Thymus (tissue), 11 donors: ENCODE measurements at regions not wholly inside any gene's neighbourhood (a gene's known extent, or its start where the extent isn't known, plus 50 kb on each side); places are given as distances from the start of the nearest gene placed in this dataset.

Source experiments
- DNase-seq, 9 donors: peaks; one replicate each; pipeline ENCODE4 v3.0.0-alpha.2; 2013; ENCODE audit warnings: low spot score in 9 of 9, low read depth in 6 of 9, missing footprints in 1 of 9
- H3K27ac ChIP-seq, 2 donors: one replicate each; pipeline ENCODE4 v1.5.1; 2013; ENCODE audit warnings: control low read depth in 1 of 2, low read depth in 1 of 2, low read length in 1 of 2, mild to moderate bottlenecking in 1 of 2, moderate library complexity in 1 of 2
- H3K27me3 ChIP-seq, 2 donors: one replicate each; pipeline ENCODE4 v1.5.1; 2013; ENCODE audit warnings: low read length in 1 of 2; ENCODE audit not compliant: control insufficient read depth in 2 of 2, insufficient read depth in 1 of 2
- H3K36me3 ChIP-seq, 2 donors: one replicate each; pipeline ENCODE4 v1.5.1; 2013; ENCODE audit warnings: low read length in 1 of 2, mild to moderate bottlenecking in 1 of 2, moderate library complexity in 1 of 2; ENCODE audit not compliant: control insufficient read depth in 2 of 2, insufficient read depth in 2 of 2
- H3K4me1 ChIP-seq, 2 donors: one replicate each; pipeline ENCODE4 v1.5.1; 2013; ENCODE audit warnings: low read length in 2 of 2; ENCODE audit not compliant: control insufficient read depth in 2 of 2, insufficient read depth in 2 of 2
- H3K4me3 ChIP-seq, 2 donors: one replicate each; pipeline ENCODE4 v1.5.1; 2013; ENCODE audit warnings: low read length in 2 of 2, control low read depth in 1 of 2, mild to moderate bottlenecking in 1 of 2
- H3K9me3 ChIP-seq, 2 donors: one replicate each; pipeline ENCODE4 v1.5.1; 2013; ENCODE audit warnings: low read length in 1 of 2, mild to moderate bottlenecking in 1 of 2; ENCODE audit not compliant: control insufficient read depth in 2 of 2, insufficient read depth in 1 of 2
- WGBS: extraction: QIAGEN DNeasy Blood & Tissue Kit; methylation state at CpG from one replicate; pipeline ENCODE4 v1.1.7; 2013; 5-methylcytosine and 5-hydroxymethylcytosine counted together
- donor health status: healthy.

DNA sequence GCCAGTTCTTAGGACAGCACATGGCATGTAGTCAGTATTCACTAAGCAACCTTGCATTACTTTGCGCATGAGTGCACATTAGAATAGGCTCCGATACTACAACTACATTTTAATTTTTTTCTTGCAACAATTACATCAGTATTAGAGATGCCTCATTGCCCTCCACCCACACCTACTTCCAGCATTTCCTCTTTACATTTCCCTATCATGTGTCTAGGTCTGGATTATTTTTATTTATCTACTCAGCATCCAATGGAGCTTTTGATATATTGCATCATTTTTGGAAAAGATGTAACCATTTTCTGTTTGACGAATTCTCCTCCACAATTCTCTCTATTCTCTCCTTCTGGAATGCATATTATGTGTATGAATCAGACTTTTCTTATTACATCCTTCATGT is 258.2 kb upstream of the GLI3 start:
- H3K4me1 ChIP-seq, result no peaks in the 10 kb centered on the region
- peaks cover 0 to 8% of the 10 kb centered on the region in 2 donors for H3K27me3 ChIP-seq
- no peaks in the 10 kb centered on the region for H3K36me3 ChIP-seq
- H3K27ac ChIP-seq, result no peak overlapping the region
- no peak for DNase-seq
- H3K9me3 ChIP-seq, result no peaks in the 10 kb centered on the region
- H3K4me3 ChIP-seq, result no peak overlapping the region
- 94% methylated on average over 3 of the region's 3 CpGs for WGBS

DNA sequence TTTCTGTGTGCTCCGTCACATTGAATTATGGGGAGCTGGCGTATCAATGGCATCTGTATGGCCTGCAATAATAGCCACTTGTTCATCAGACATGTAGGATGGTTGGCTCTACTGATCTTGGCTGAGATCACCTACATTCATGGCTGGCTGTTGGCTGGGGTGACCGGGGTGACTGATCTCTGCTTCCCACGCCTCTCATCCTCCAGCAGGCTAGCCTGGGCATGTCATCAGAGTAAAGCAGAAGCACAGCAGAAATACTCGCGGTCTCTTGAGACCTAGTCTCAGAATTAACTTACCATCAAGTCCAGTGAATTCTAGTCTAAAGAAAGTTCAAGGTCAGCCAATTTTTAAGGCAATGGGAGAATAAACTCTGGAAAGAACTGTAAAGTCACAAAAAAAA is 257.7 kb upstream of the GLI3 start:
- no peak for DNase-seq
- Histone ChIP-seq H3K27ac (no peak overlapping the region), H3K4me1 (no peaks in the 10 kb centered on the region), H3K9me3 (no peaks in the 10 kb centered on the region), H3K36me3 (no peaks in the 10 kb centered on the region), H3K4me3 (no peak overlapping the region), H3K27me3 (peaks cover 0 to 8% of the 10 kb centered on the region in 2 donors)
- WGBS, result 83% methylated on average over 6 of the region's 6 CpGs

DNA sequence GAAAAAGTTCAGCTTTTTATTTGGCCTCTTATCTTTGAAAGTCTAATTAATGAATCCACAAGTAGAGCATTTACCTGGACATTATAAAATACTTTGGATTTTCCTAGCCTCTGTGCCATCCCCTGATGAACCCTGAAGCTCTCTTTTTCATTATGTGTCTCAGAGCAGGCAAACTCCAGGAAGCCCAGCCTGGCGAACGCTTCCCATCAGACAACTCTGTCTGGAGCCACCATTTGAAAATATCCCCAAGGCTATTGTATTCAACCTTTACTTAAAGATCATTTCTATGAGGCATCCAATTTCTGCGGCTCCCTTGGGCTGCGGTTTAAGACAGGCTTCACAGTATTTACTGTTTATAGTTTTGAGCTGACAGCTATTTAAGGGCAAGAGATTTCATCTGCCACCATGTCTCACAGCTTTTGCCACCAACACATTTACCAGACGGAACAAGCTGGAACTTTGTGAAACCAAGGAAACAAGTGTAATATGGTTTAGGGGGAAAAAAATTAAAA is 257.2 kb upstream of the GLI3 start:
- Histone ChIP-seq H3K4me3 (no peak overlapping the region), H3K4me1 (no peaks in the 10 kb centered on the region), H3K36me3 (no peaks in the 10 kb centered on the region), H3K9me3 (no peaks in the 10 kb centered on the region), H3K27ac (no peak overlapping the region), H3K27me3 (peaks cover 0 to 8% of the 10 kb centered on the region in 2 donors)
- WGBS, result 93% methylated on average over 5 of the region's 5 CpGs
- DNase-seq, result no peak

DNA sequence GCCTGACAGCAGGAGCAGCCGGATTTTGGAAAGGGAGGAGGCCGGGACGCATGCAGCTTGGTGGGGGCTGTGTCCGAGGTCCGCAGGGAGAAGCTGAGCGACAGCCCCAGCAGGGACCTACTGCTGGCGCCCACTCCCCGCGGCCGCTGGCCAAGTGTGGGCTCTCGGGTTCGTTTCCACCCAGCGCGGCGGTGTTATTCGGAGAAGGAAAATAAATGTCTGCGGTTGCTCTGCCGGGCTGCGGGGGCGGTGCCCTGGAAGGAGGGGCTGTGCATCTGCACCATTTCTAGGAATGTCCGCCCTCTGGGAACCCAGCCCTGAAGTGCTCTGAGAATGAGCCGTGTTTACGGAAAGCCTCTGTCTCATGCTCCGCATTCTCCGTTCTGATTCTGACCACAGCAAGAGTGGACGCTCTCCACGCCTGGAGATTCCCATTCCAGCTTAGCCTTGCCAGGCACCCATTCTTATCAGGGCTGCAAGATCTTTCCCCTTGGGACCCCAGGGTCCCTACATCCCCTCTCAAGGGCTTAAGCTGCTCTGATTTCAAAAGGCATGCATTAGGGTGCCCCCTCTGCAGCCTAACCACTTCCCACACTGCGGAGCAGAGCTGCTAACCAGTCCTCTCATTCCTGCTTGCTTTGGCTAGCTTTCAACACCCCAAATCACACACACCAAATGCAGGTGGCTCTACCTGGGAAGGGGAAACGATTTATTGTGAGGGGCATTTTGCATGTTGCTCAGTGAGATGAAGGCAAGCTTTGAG is 256.6 kb upstream of the GLI3 start:
- peaks cover 0 to 8% of the 10 kb centered on the region in 2 donors for H3K27me3 ChIP-seq
- WGBS, result 9% methylated on average over 29 of the region's 29 CpGs
- no peak overlapping the region for H3K4me3 ChIP-seq
- DNase-seq, result peak in 2 of 9 donors; percentile 2 to 12
- no peaks in the 10 kb centered on the region for H3K4me1 ChIP-seq
- no peaks in the 10 kb centered on the region for H3K36me3 ChIP-seq
- H3K27ac ChIP-seq, result peak overlapping the region in 1 of 2 donors; percentile 17
- no peaks in the 10 kb centered on the region for H3K9me3 ChIP-seq

DNA sequence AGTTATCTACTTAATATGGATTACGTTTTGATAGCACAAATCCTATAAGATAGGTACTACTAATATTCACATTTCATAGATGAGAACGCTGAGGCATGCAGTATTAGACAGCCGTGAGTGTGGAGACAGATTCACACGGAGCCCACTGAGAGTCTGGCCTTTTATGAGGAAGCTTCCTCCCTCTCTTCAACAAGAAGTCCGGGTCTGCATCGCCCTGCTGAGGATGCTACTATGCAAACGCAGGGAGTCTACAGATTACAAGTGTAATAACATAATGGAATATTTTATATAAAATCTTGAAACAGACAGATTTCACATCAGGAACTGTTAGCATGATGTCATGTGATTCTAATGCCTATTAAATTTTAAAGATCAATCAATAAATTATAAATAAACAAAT is 255.9 kb upstream of the GLI3 start:
- peaks cover 0 to 8% of the 10 kb centered on the region in 2 donors for H3K27me3 ChIP-seq
- H3K9me3 ChIP-seq, result no peaks in the 10 kb centered on the region
- no peak overlapping the region for H3K27ac ChIP-seq
- WGBS, result 57% methylated on average over 7 of the region's 7 CpGs
- H3K4me3 ChIP-seq, result no peak overlapping the region
- H3K36me3 ChIP-seq, result no peaks in the 10 kb centered on the region
- H3K4me1 ChIP-seq, result no peaks in the 10 kb centered on the region
- no peak for DNase-seq

DNA sequence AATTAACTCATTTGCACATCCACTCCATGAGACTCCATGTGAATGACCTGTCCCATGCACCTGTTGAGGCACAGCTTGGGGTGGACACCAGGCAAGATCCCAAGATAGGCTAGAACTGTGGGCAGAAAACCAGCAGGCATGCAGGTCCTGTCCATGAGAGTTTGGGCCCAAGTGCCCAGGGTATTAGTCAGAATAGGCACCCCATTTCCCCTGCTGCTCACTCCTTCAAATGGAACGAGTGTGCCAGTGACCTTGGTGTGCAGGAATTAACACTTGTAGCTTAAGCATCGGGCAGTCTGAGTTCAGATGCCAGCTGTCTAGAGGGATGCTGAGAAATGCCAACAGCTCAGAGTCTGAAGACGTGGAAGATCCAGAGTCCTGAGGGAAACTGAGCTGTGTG is 254.1 kb upstream of the GLI3 start:
- H3K27ac ChIP-seq, result no peak overlapping the region
- WGBS, result 92% methylated on average over 3 of the region's 3 CpGs

DNA sequence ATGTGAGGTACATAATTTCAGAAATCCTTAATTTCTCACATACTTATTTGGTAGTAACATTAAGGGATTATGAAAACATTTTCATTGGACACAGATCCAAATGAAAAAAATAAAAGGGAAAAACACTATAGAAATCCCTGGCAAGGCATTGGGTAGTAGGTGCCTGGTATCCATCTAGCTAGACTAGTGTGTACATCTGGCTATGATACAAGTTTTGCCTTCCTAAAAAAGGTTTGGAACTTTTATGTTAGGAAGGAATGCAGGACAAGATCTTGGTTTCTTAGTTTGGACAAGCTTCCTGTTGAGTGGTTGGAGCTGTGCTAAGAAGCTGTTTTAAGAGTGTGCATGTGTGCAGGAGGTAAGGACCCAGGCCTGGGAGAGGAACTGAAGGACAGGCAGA is 252.3 kb upstream of the GLI3 start:
- H3K4me3 ChIP-seq, result no peak overlapping the region
- H3K9me3 ChIP-seq, result no peaks in the 10 kb centered on the region
- no peaks in the 10 kb centered on the region for H3K4me1 ChIP-seq
- H3K27ac ChIP-seq, result no peak overlapping the region
- H3K36me3 ChIP-seq, result no peaks in the 10 kb centered on the region
- DNase-seq, result no peak
- H3K27me3 ChIP-seq, result peaks cover 0 to 8% of the 10 kb centered on the region in 2 donors

More for the DNA sequence above, 254.1 kb upstream of the GLI3 start:
- Histone ChIP-seq H3K9me3 (no peaks in the 10 kb centered on the region), H3K4me3 (no peak overlapping the region), H3K36me3 (no peaks in the 10 kb centered on the region), H3K4me1 (no peaks in the 10 kb centered on the region), H3K27me3 (peaks cover 0 to 8% of the 10 kb centered on the region in 2 donors)
- DNase-seq, result no peak

DNA sequence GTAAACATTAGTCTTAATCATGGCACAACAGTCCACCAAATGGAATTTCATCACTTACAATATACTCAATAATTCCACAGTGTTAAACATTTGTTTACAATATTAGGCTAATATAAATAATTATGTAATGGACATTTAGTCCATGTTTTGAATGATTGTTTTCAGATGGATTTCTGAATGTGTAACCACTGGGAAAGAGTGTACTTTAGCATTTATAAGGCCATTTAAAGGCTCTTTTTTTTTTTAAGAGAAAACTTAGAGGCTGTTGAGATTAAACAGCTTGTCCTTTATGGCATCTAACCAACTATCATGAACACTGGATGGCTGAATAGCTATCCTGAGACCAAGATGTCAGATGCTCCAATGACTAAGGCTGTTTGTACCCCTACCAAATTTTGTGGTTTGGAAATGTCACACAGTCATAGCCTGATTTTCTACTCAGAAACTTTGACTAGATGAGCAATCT is 248.3 kb upstream of the GLI3 start:
- Histone ChIP-seq H3K4me3 (no peak overlapping the region), H3K27ac (no peak overlapping the region), H3K27me3 (no peaks in the 10 kb centered on the region), H3K4me1 (no peaks in the 10 kb centered on the region), H3K9me3 (no peaks in the 10 kb centered on the region), H3K36me3 (no peaks in the 10 kb centered on the region)
- DNase-seq, result no peak

DNA sequence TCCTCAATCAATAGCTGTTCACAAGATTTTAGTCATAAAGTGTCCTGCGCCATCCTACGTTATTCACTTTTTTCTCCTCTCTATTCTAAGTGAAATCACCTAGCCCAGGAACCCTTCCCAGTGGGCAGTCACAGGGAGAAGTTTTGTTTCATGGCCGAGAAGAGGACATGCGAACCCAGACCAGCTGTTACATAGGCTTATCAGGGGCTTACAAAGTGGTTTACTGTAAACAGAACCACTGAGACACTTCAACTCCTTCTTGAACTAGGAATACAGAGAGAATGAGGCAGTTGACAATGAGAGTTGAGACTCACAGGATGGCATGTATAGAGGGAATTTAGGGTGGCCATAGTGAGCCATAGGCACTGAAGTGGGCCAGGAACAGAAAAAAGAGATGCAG is 246.9 kb upstream of the GLI3 start:
- WGBS, result 82% methylated on average over 4 of the region's 4 CpGs
- DNase-seq, result no peak
- no peaks in the 10 kb centered on the region for H3K36me3 ChIP-seq
- no peak overlapping the region for H3K4me3 ChIP-seq
- no peaks in the 10 kb centered on the region for H3K27me3 ChIP-seq
- no peaks in the 10 kb centered on the region for H3K9me3 ChIP-seq
- no peaks in the 10 kb centered on the region for H3K4me1 ChIP-seq
- H3K27ac ChIP-seq, result no peak overlapping the region
